Uterus (tissue), 3 donors: ENCODE measurements at regions not wholly inside any gene's neighbourhood (a gene's known extent, or its start where the extent isn't known, plus 50 kb on each side); places are given as distances from the start of the nearest gene placed in this dataset.

Experiments used
- DNase-seq, 2 donors: peaks; one replicate each; pipeline ENCODE4 v3.0.0-alpha.2; 2019 to 2020
- H3K27ac ChIP-seq, 2 donors: fragments of 200-600 bp; sonication (generic); 1 replicate in 1 of 2; 2 replicates in 1 of 2; pipeline ENCODE4 v1.5.1; 2016 to 2018
- H3K27me3 ChIP-seq, 2 donors: fragments of 200-600 bp; sonication (generic); one replicate each; pipeline ENCODE4 v1.5.1; 2018 to 2019; ENCODE audit warnings: control low read depth in 1 of 2
- H3K36me3 ChIP-seq, 2 donors: fragments of 200-600 bp; sonication (generic); one replicate each; pipeline ENCODE4 v1.5.1; 2019; ENCODE audit warnings: control low read depth in 1 of 2
- H3K4me1 ChIP-seq, 2 donors: fragments of 200-600 bp; sonication (generic); one replicate each; pipeline ENCODE4 v1.5.1; 2018 to 2019; ENCODE audit warnings: control low read depth in 1 of 2
- H3K4me3 ChIP-seq, 2 donors: fragments of 200-600 bp; sonication (generic); 1 replicate in 1 of 2; 2 replicates in 1 of 2; pipeline ENCODE4 v1.5.1; 2018 to 2019; ENCODE audit warnings: mild to moderate bottlenecking in 1 of 2
- H3K9me3 ChIP-seq, 2 donors: fragments of 200-600 bp; sonication (generic); one replicate each; pipeline ENCODE4 v1.5.1; 2019; ENCODE audit warnings: control low read depth in 1 of 2
- CTCF ChIP-seq, 4 experiments: fragments of 200-600 bp in 2 of 4; fragments of 450-650 bp in 2 of 4; sonication (generic) in 2 of 4; IDR thresholded peaks; one replicate each; pipeline ENCODE4 v1.5.1; 2016 to 2019; ENCODE audit warnings: antibody characterized with exemption in 4 of 4, mild to moderate bottlenecking in 2 of 4, moderate library complexity in 1 of 4
- POLR2A ChIP-seq, 2 donors: fragments of 450-650 bp; IDR thresholded peaks; one replicate each; pipeline ENCODE4 v1.6.1; 2016; ENCODE audit warnings: antibody characterized with exemption in 2 of 2, mild to moderate bottlenecking in 1 of 2, moderate library complexity in 1 of 2
- intact Hi-C: fragments of 100-400 bp; cut with DNase I; formaldehyde crosslinking; loops from one replicate; pipeline ENCODE4 v1.15.1; 2023; ENCODE audit warnings: low total_unique reads
- donor health status: DM: yes; HTN: yes; CAD: no.

- no peak overlapping the region for H3K27ac ChIP-seq
- TF ChIP-seq POLR2A (IDR thresholded peaks at IDR 0.05): no peak
- no peak for TF ChIP-seq CTCF (IDR thresholded peaks at IDR 0.05)
These were observed 122.9 kb upstream of the NAV2 start for GRCh38 chr11:19589567-19590260.

GRCh38 chr11:19587979-19588378 lies 124.7 kb upstream of the NAV2 start:
- Histone ChIP-seq H3K27ac (no peak overlapping the region), H3K4me3 (no peak overlapping the region)

More at GRCh38 chr11:19589567-19590260, 122.9 kb upstream of the NAV2 start:
- no peaks in the 10 kb centered on the region for H3K36me3 ChIP-seq
- H3K9me3 ChIP-seq: no peaks in the 10 kb centered on the region
- H3K4me1 ChIP-seq: no peaks in the 10 kb centered on the region
- no peak for DNase-seq
- intact Hi-C loops: no loop called here
- no peak overlapping the region for H3K4me3 ChIP-seq
- no peaks in the 10 kb centered on the region for H3K27me3 ChIP-seq

GRCh38 chr11:19580646-19581045 lies 132.0 kb upstream of the NAV2 start:
- H3K4me3 ChIP-seq: no peak overlapping the region
- TF ChIP-seq CTCF (IDR thresholded peaks at IDR 0.05) (no peak), POLR2A (IDR thresholded peaks at IDR 0.05) (no peak)
- intact Hi-C loops: no loop called here
- no peaks in the 10 kb centered on the region for H3K9me3 ChIP-seq
- no peak for DNase-seq
- no peaks in the 10 kb centered on the region for H3K27me3 ChIP-seq
- no peak overlapping the region for H3K27ac ChIP-seq
- peaks cover 6 to 21% of the 10 kb centered on the region in 2 donors for H3K4me1 ChIP-seq
- no peaks in the 10 kb centered on the region for H3K36me3 ChIP-seq

More at GRCh38 chr11:19587979-19588378, 124.7 kb upstream of the NAV2 start:
- Histone ChIP-seq H3K4me1 (no peaks in the 10 kb centered on the region), H3K9me3 (no peaks in the 10 kb centered on the region), H3K36me3 (no peaks in the 10 kb centered on the region), H3K27me3 (no peaks in the 10 kb centered on the region)
- no peak for DNase-seq
- TF ChIP-seq CTCF (IDR thresholded peaks at IDR 0.05) (no peak), POLR2A (IDR thresholded peaks at IDR 0.05) (no peak)
- intact Hi-C loops: no loop called here

GRCh38 chr11:19579957-19580356 lies 132.7 kb upstream of the NAV2 start:
- Histone ChIP-seq H3K36me3 (no peaks in the 10 kb centered on the region), H3K4me1 (peaks cover 6 to 21% of the 10 kb centered on the region in 2 donors), H3K27me3 (no peaks in the 10 kb centered on the region), H3K27ac (peak overlapping the region; percentile 89 to 98), H3K9me3 (no peaks in the 10 kb centered on the region), H3K4me3 (no peak overlapping the region)
- DNase-seq: no peak
- TF ChIP-seq CTCF (IDR thresholded peaks at IDR 0.05) (no peak), POLR2A (IDR thresholded peaks at IDR 0.05) (no peak)
- intact Hi-C loops: no loop called here

GRCh38 chr11:19578871-19579270 lies 133.8 kb upstream of the NAV2 start:
- Histone ChIP-seq H3K9me3 (no peaks in the 10 kb centered on the region), H3K27me3 (no peaks in the 10 kb centered on the region), H3K4me1 (peaks cover 6 to 21% of the 10 kb centered on the region in 2 donors), H3K36me3 (no peaks in the 10 kb centered on the region), H3K4me3 (no peak overlapping the region), H3K27ac (peak overlapping the region; percentile 89 to 98)
- DNase-seq: no peak
- intact Hi-C loops: no loop called here
- TF ChIP-seq CTCF (IDR thresholded peaks at IDR 0.05) (no peak), POLR2A (IDR thresholded peaks at IDR 0.05) (no peak)
